Trophoblast cell (in vitro differentiated cells and primary cell): ENCODE measurements at regions not wholly inside any gene's neighbourhood (a gene's known extent, or its start where the extent isn't known, plus 50 kb on each side); places are given as distances from the start of the nearest gene placed in this dataset.
A peak's percentile ranks its signal among the peaks of the same experiment; 100 is the strongest.

Experiments used
- DNase-seq, 2 donors: peaks; one replicate each; pipeline ENCODE4 v3.0.0-alpha.2; 2016
- H2AFZ ChIP-seq: 2 replicates; pipeline ENCODE4 v1.6.1; 2013; ENCODE audit warnings: low read length, moderate library complexity, mild to moderate bottlenecking; ENCODE audit not compliant: insufficient read depth, poor library complexity
- H2AK5ac ChIP-seq: 2 replicates; pipeline ENCODE4 v1.6.1; 2013; ENCODE audit warnings: mild to moderate bottlenecking, low read length
- H2BK120ac ChIP-seq: 2 replicates; pipeline ENCODE4 v1.6.1; 2013; ENCODE audit warnings: low read length, mild to moderate bottlenecking, moderate library complexity; ENCODE audit not compliant: insufficient read depth, poor library complexity
- H2BK12ac ChIP-seq: 2 replicates; pipeline ENCODE4 v1.6.1; 2013; ENCODE audit warnings: mild to moderate bottlenecking, low read length, moderate library complexity
- H2BK5ac ChIP-seq: 2 replicates; pipeline ENCODE4 v1.6.1; 2013; ENCODE audit warnings: low read length, low read depth, moderate library complexity, mild to moderate bottlenecking; ENCODE audit not compliant: poor library complexity
- H3K14ac ChIP-seq: 2 replicates; pipeline ENCODE4 v1.6.1; 2013; ENCODE audit warnings: mild to moderate bottlenecking, low read length
- H3K18ac ChIP-seq: 2 replicates; pipeline ENCODE4 v1.6.1; 2013; ENCODE audit warnings: mild to moderate bottlenecking, low read length
- H3K23ac ChIP-seq: 2 replicates; pipeline ENCODE4 v1.6.1; 2013; ENCODE audit warnings: low read length
- H3K27ac ChIP-seq: 2 replicates; pipeline ENCODE4 v1.5.1; 2013; ENCODE audit warnings: low read depth, mild to moderate bottlenecking, inconsistent platforms, low read length, moderate library complexity
- H3K27me3 ChIP-seq: 2 replicates; pipeline ENCODE4 v1.6.1; 2013; ENCODE audit warnings: inconsistent platforms, mild to moderate bottlenecking, low read length, moderate library complexity; ENCODE audit not compliant: insufficient read depth
- H3K36me3 ChIP-seq, 2 experiments: 1 replicate in 1 of 2; 2 replicates in 1 of 2; pipeline ENCODE4 v1.6.1; 2013; ENCODE audit warnings: low read length in 2 of 2, mild to moderate bottlenecking in 2 of 2, moderate library complexity in 1 of 2; ENCODE audit not compliant: insufficient read depth in 2 of 2, control insufficient read depth in 1 of 2
- H3K4ac ChIP-seq: 2 replicates; pipeline ENCODE4 v1.6.1; 2013; ENCODE audit warnings: low read depth, mild to moderate bottlenecking, low read length, moderate library complexity
- H3K4me1 ChIP-seq, 2 experiments: 1 replicate in 1 of 2; 2 replicates in 1 of 2; pipeline ENCODE4 v1.6.1; 2013; ENCODE audit warnings: low read length in 2 of 2, mild to moderate bottlenecking in 2 of 2, moderate library complexity in 1 of 2; ENCODE audit not compliant: insufficient read depth in 2 of 2, control insufficient read depth in 1 of 2
- H3K4me2 ChIP-seq: 2 replicates; pipeline ENCODE4 v1.6.1; 2013; ENCODE audit warnings: inconsistent platforms, mild to moderate bottlenecking, low read length, moderate library complexity
- H3K4me3 ChIP-seq: 2 replicates; pipeline ENCODE4 v1.5.1; 2013; ENCODE audit warnings: mild to moderate bottlenecking, low read depth, low read length, inconsistent platforms
- H3K79me1 ChIP-seq: one replicate; pipeline ENCODE4 v1.6.1; 2013; ENCODE audit warnings: low read length
- H3K79me2 ChIP-seq: 2 replicates; pipeline ENCODE4 v1.6.1; 2013; ENCODE audit warnings: low read length, mild to moderate bottlenecking; ENCODE audit not compliant: control insufficient read depth, insufficient read depth, poor library complexity
- H3K9ac ChIP-seq: 2 replicates; pipeline ENCODE4 v1.6.1; 2013; ENCODE audit warnings: mild to moderate bottlenecking, low read length
- H3K9me3 ChIP-seq: 2 replicates; pipeline ENCODE4 v1.6.1; 2013; ENCODE audit warnings: low read depth, mild to moderate bottlenecking, control low read depth, inconsistent platforms, low read length; ENCODE audit not compliant: insufficient read depth
- H4K12ac ChIP-seq: 2 replicates; pipeline ENCODE4 v1.6.1; 2013; ENCODE audit warnings: low read depth, mild to moderate bottlenecking, low read length, moderate library complexity
- H4K8ac ChIP-seq: 2 replicates; pipeline ENCODE4 v1.6.1; 2013; ENCODE audit warnings: low read depth, mild to moderate bottlenecking, low read length, moderate library complexity
- H4K91ac ChIP-seq: one replicate; pipeline ENCODE4 v1.6.1; 2013; ENCODE audit warnings: low read depth, mild to moderate bottlenecking, low read length, moderate library complexity
- WGBS: extraction: QIAGEN DNeasy Blood & Tissue Kit; methylation state at CpG from one replicate; pipeline ENCODE4 v1.1.7; 2013; ENCODE audit warnings: missing lambda C conversion rate; ENCODE audit not compliant: insufficient read length, insufficient coverage; ENCODE audit errors: extremely low coverage; 5-methylcytosine and 5-hydroxymethylcytosine counted together

GRCh38 chr18:51337406-51337805, 139.9 kb upstream of the MEX3C start:
- no peak overlapping the region for H3K9ac ChIP-seq
- H3K4me3 ChIP-seq, result no peak overlapping the region
- H4K8ac ChIP-seq, result no peak overlapping the region
- no peak overlapping the region for H3K4ac ChIP-seq
- H3K79me2 ChIP-seq, result no peaks in the 10 kb centered on the region
- H2BK5ac ChIP-seq, result no peak overlapping the region
- H3K36me3 ChIP-seq, result no peaks in the 10 kb centered on the region
- H3K18ac ChIP-seq, result no peak overlapping the region
- no peaks in the 10 kb centered on the region for H3K27me3 ChIP-seq
- H3K79me1 ChIP-seq, result no peaks in the 10 kb centered on the region
- H3K14ac ChIP-seq, result no peak overlapping the region
- no peak overlapping the region for H4K12ac ChIP-seq
- no peak overlapping the region for H3K27ac ChIP-seq
- no peak overlapping the region for H3K4me2 ChIP-seq
- WGBS, result no CpG with 5 or more reads among the region's 2 CpGs
- H3K4me1 ChIP-seq, result no peaks in the 10 kb centered on the region
- no peak overlapping the region for H2AK5ac ChIP-seq
- no peak overlapping the region for H4K91ac ChIP-seq
- DNase-seq, result no peak
- H2BK120ac ChIP-seq, result no peak overlapping the region
- no peaks in the 10 kb centered on the region for H3K9me3 ChIP-seq
- no peak overlapping the region for H2AFZ ChIP-seq
- no peak overlapping the region for H2BK12ac ChIP-seq
- H3K23ac ChIP-seq, result no peak overlapping the region

- Histone ChIP-seq H4K91ac (no peak overlapping the region), H3K79me1 (no peaks in the 10 kb centered on the region), H2AK5ac (no peak overlapping the region), H3K4me1 (no peaks in the 10 kb centered on the region), H3K27ac (no peak overlapping the region), H3K79me2 (no peaks in the 10 kb centered on the region), H2BK5ac (no peak overlapping the region), H4K8ac (no peak overlapping the region), H3K18ac (no peak overlapping the region), H4K12ac (no peak overlapping the region), H2BK120ac (no peak overlapping the region), H2BK12ac (no peak overlapping the region), H3K4me3 (no peak overlapping the region), H3K36me3 (no peaks in the 10 kb centered on the region), H3K23ac (no peak overlapping the region), H3K27me3 (no peaks in the 10 kb centered on the region), H2AFZ (no peak overlapping the region), H3K14ac (no peak overlapping the region), H3K9ac (no peak overlapping the region), H3K4me2 (no peak overlapping the region), H3K4ac (no peak overlapping the region), H3K9me3 (no peaks in the 10 kb centered on the region)
- no CpG with 5 or more reads among the region's 2 CpGs for WGBS
- DNase-seq, result no peak
These were observed 142.4 kb upstream of the MEX3C start for GRCh38 chr18:51339856-51340255.

GRCh38 chr18:51340332-51340731, 142.9 kb upstream of the MEX3C start:
- Histone ChIP-seq H2BK12ac (no peak overlapping the region), H3K4me2 (no peak overlapping the region), H3K4ac (no peak overlapping the region), H4K12ac (no peak overlapping the region), H3K27ac (no peak overlapping the region), H3K9me3 (no peaks in the 10 kb centered on the region), H2BK120ac (no peak overlapping the region), H4K8ac (no peak overlapping the region), H3K27me3 (no peaks in the 10 kb centered on the region), H2BK5ac (no peak overlapping the region), H3K4me1 (no peaks in the 10 kb centered on the region), H3K14ac (no peak overlapping the region), H3K23ac (no peak overlapping the region), H2AK5ac (no peak overlapping the region), H3K36me3 (no peaks in the 10 kb centered on the region), H3K79me1 (no peaks in the 10 kb centered on the region), H3K4me3 (no peak overlapping the region), H4K91ac (no peak overlapping the region), H3K79me2 (no peaks in the 10 kb centered on the region), H3K9ac (no peak overlapping the region), H3K18ac (no peak overlapping the region), H2AFZ (no peak overlapping the region)
- DNase-seq, result no peak
- WGBS, result no CpG with 5 or more reads among the region's 1 CpG

GRCh38 chr18:51342815-51343214, 145.3 kb upstream of the MEX3C start:
- H2BK5ac ChIP-seq, result no peak overlapping the region
- H2AK5ac ChIP-seq, result no peak overlapping the region
- H3K18ac ChIP-seq, result no peak overlapping the region
- no peak overlapping the region for H3K4me3 ChIP-seq
- H4K12ac ChIP-seq, result no peak overlapping the region
- H3K9me3 ChIP-seq, result no peaks in the 10 kb centered on the region
- DNase-seq, result peak; percentile 97 to 98
- no peak overlapping the region for H2BK120ac ChIP-seq
- H2AFZ ChIP-seq, result no peak overlapping the region
- H3K27ac ChIP-seq, result no peak overlapping the region
- H3K27me3 ChIP-seq, result no peaks in the 10 kb centered on the region
- H3K79me2 ChIP-seq, result no peaks in the 10 kb centered on the region
- no peaks in the 10 kb centered on the region for H3K4me1 ChIP-seq
- no peaks in the 10 kb centered on the region for H3K79me1 ChIP-seq
- H3K9ac ChIP-seq, result no peak overlapping the region
- H4K91ac ChIP-seq, result no peak overlapping the region
- H3K4ac ChIP-seq, result no peak overlapping the region
- H3K36me3 ChIP-seq, result no peaks in the 10 kb centered on the region
- H3K14ac ChIP-seq, result no peak overlapping the region
- no peak overlapping the region for H2BK12ac ChIP-seq
- H4K8ac ChIP-seq, result no peak overlapping the region
- no peak overlapping the region for H3K23ac ChIP-seq
- no peak overlapping the region for H3K4me2 ChIP-seq
